GM23338 (cell line): ENCODE measurements at regions not wholly inside any gene's neighbourhood (a gene's known extent, or its start where the extent isn't known, plus 50 kb on each side); places are given as distances from the start of the nearest gene placed in this dataset.

Experiments
- CREB1 ChIP-seq: fragments of 250-450 bp; sonication (Bioruptor Pico); IDR thresholded peaks from 2 replicates; pipeline ENCODE4 v1.5.0; 2020; ENCODE audit warnings: low read depth, mild to moderate bottlenecking, moderate library complexity
- CTCF ChIP-seq, 2 experiments: fragments of 200-600 bp in 1 of 2; sonication (generic) in 1 of 2; conservative IDR thresholded peaks; 2 replicates each; pipeline versions ENCODE4 v1.5.1 to v1.6.1; 2016 to 2017; ENCODE audit warnings: antibody characterized with exemption in 2 of 2, low read depth in 2 of 2, mild to moderate bottlenecking in 2 of 2, moderate library complexity in 1 of 2

GRCh38 chr10:78639629-78640028, 429.1 kb upstream of the ZMIZ1 start:
- no peak for TF ChIP-seq CREB1 (CRISPR knock-in tag)
- TF ChIP-seq CTCF (conservative IDR thresholded peaks at IDR 0.05; ENCODE audit: low read depth in 2 of 2) = no peak
